GM12878 (cell line): ENCODE measurements at regions not wholly inside any gene's neighbourhood (a gene's known extent, or its start where the extent isn't known, plus 50 kb on each side); places are given as distances from the start of the nearest gene placed in this dataset.

Experiments used
- ATAC-seq: fragments of 200-7000 bp; cut with Tn5 transposase; 3 replicates; pipeline ENCODE4 v1.9.1; 2020; ENCODE audit warnings: mild to moderate bottlenecking, moderate library complexity
- BruUV-seq: library from RNA; stranded (reverse); fragments of 400-500 nt; replicated peaks from 2 replicates; lab custom pipeline; 2021; lab: Mats Ljungman, UMichigan
- CTCF ChIA-PET: fragments of 300-600 bp; sonication (Branson Sonifier 250); formaldehyde crosslinking; extraction: SDS; loops from one replicate; lab custom pipeline; 2021; ENCODE audit warnings: inconsistent platforms; lab: Yijun Ruan, JAX
- POLR2A ChIA-PET: fragments of 350-600 bp; formaldehyde crosslinking; extraction: SDS; loops from one replicate; lab custom pipeline; 2021; ENCODE audit warnings: inconsistent platforms; lab: Charles Lee
- RAD21 ChIA-PET: fragments of 300-600 bp; sonication (Branson Sonifier 250); formaldehyde crosslinking; loops from one replicate; lab custom pipeline; 2023; ENCODE audit warnings: antibody characterized with exemption; ENCODE audit not compliant: unreplicated experiment; lab: Charles Lee
- SMC1A ChIA-PET: fragments of 300-600 bp; sonication (Branson Sonifier 250); formaldehyde crosslinking; loops from one replicate; lab custom pipeline; 2023; ENCODE audit not compliant: unreplicated experiment, uncharacterized antibody; lab: Charles Lee
- DNase-seq: peaks from one replicate; pipeline ENCODE4 v3.0.0-alpha.2; 2011; ENCODE audit warnings: low read depth, low spot score
- FAIRE-seq: peaks from 3 replicates; lab custom pipeline; 2011; peaks lifted over from hg19 to GRCh38; lab: Jason Lieb, UNC
- H2AFZ ChIP-seq: 2 replicates; pipeline ENCODE4 v1.6.0; 2011; ENCODE audit warnings: low read depth, low read length, control low read depth; ENCODE audit not compliant: control insufficient read depth
- H3K27ac ChIP-seq: 2 replicates; pipeline ENCODE4 v1.5.1; 2011; ENCODE audit warnings: control low read depth; ENCODE audit not compliant: control insufficient read depth, insufficient read depth
- H3K27me3 ChIP-seq, 2 experiments: replicated peaks in 1 of 2; 2 replicates each; pipeline versions ENCODE4 v1.6.0 to v1.6.1; 2011; ENCODE audit warnings: low read length in 1 of 2; ENCODE audit not compliant: control insufficient read depth in 2 of 2, insufficient read depth in 2 of 2
- H3K36me3 ChIP-seq, 2 experiments: 2 replicates each; pipeline ENCODE4 v1.5.1; 2011; ENCODE audit warnings: low read length in 1 of 2; ENCODE audit not compliant: control insufficient read depth in 2 of 2, insufficient read depth in 2 of 2
- H3K4me1 ChIP-seq: 2 replicates; pipeline ENCODE4 v1.6.1; 2011; ENCODE audit warnings: mild to moderate bottlenecking, low read length, moderate library complexity, mixed read lengths; ENCODE audit not compliant: control insufficient read depth, insufficient read depth
- H3K4me2 ChIP-seq: 2 replicates; pipeline ENCODE4 v1.6.0; 2011; ENCODE audit warnings: control low read depth; ENCODE audit not compliant: control insufficient read depth, insufficient read depth
- H3K4me3 ChIP-seq: fragments of 200-600 bp; sonication (generic); 2 replicates; pipeline ENCODE4 v1.5.1; 2016
- H3K79me2 ChIP-seq: 2 replicates; pipeline ENCODE4 v1.6.0; 2011; ENCODE audit warnings: low read length; ENCODE audit not compliant: control insufficient read depth, insufficient read depth
- H3K9ac ChIP-seq: 2 replicates; pipeline ENCODE4 v1.8.0; 2011; ENCODE audit warnings: low read length, control low read depth, mixed read lengths; ENCODE audit not compliant: control insufficient read depth, insufficient read depth
- H3K9me3 ChIP-seq: replicated peaks from 3 replicates; pipeline ENCODE4 v1.5.1; 2011; ENCODE audit warnings: mild to moderate bottlenecking, low read length; ENCODE audit not compliant: control insufficient read depth, insufficient read depth
- H4K20me1 ChIP-seq: 2 replicates; pipeline ENCODE4 v1.6.0; 2011; ENCODE audit not compliant: control insufficient read depth, insufficient read depth
- ATF3 ChIP-seq: IDR thresholded peaks from 2 replicates; pipeline ENCODE4 v1.6.1; 2011; ENCODE audit warnings: low read depth, mild to moderate bottlenecking, low read length, moderate library complexity, borderline replicate concordance; ENCODE audit errors: extremely low read depth
- BMI1 ChIP-seq: fragments of 450-650 bp; IDR thresholded peaks from 2 replicates; pipeline ENCODE4 v1.6.1; 2016; ENCODE audit warnings: mild to moderate bottlenecking, moderate library complexity, borderline replicate concordance
- CBFB ChIP-seq: IDR thresholded peaks from 2 replicates; pipeline ENCODE4 v1.6.1; 2016; ENCODE audit warnings: antibody characterized with exemption, low read depth
- CHD2 ChIP-seq: IDR thresholded peaks from 2 replicates; pipeline ENCODE4 v1.6.1; 2011; ENCODE audit warnings: low read depth, low read length, improper control_type of control experiment, borderline replicate concordance
- CHD4 ChIP-seq: fragments of 200-600 bp; sonication (generic); IDR thresholded peaks from 2 replicates; pipeline ENCODE4 v1.6.1; 2016; ENCODE audit warnings: mild to moderate bottlenecking
- CREB1 ChIP-seq: IDR thresholded peaks from 2 replicates; pipeline ENCODE4 v1.6.1; 2012; ENCODE audit warnings: low read depth, mild to moderate bottlenecking, inconsistent platforms
- GABPA ChIP-seq: IDR thresholded peaks from 2 replicates; pipeline ENCODE4 v1.6.1; 2014; ENCODE audit warnings: antibody characterized with exemption, low read depth, mild to moderate bottlenecking, inconsistent platforms
- KDM1A ChIP-seq: fragments of 200-600 bp; sonication (generic); IDR thresholded peaks from 2 replicates; pipeline ENCODE4 v1.6.1; 2016; ENCODE audit warnings: borderline replicate concordance
- NR2C1 ChIP-seq: fragments of 450-650 bp; IDR thresholded peaks from 2 replicates; pipeline ENCODE4 v1.6.1; 2017; ENCODE audit warnings: antibody characterized with exemption, mild to moderate bottlenecking, moderate library complexity
- WGBS: methylation state at CpG from one replicate; pipeline ENCODE4 v1.1.6; 2016; ENCODE audit warnings: low lambda C conversion rate; ENCODE audit not compliant: insufficient replicate concordance, insufficient coverage; ENCODE audit errors: missing lambda C conversion rate; 5-methylcytosine and 5-hydroxymethylcytosine counted together
- in situ Hi-C: fragments of 300-500 bp; cut with MboI; formaldehyde crosslinking; loops from 9 replicates; pipeline ENCODE4 v1.14.3; 2018; ENCODE audit warnings: mixed read lengths
- intact Hi-C: fragments of 100-400 bp; cut with micrococcal nuclease; formaldehyde crosslinking; loops from one replicate; pipeline ENCODE4 v1.14.2; 2022; ENCODE audit not compliant: unreplicated experiment

DNA sequence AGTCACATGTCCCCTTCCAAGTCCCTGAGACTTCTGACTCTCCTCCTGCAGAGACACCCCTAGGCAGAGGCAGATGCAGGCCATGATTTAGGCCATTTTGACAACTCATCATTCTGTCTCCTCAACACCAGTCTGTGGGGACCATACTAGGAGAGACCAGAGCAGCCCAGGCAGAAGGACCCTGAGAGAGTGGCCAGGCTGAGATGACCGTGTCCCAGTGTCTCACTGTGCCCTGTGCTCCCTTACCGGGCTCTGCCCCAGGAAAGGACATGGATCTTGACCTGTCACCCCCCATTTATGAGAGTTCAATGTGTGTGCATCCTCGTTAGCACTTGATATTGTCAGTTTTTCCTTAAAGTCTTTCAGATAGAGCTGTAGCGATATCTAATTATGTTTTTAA, 52.4 kb upstream of the IGLL5 start:
- POLR2A ChIA-PET, result no interaction called here
- BruUV-seq, result no TSS peak
- in situ Hi-C loops, result no loop called here

GRCh38 chr22:22835771-22836291, 51.8 kb upstream of the IGLL5 start:
- POLR2A ChIA-PET, result no interaction called here
- no TSS peak for BruUV-seq
- no peak for FAIRE-seq

More for the DNA sequence above, 52.4 kb upstream of the IGLL5 start:
- ATAC-seq (no peak), FAIRE-seq (no peak), DNase-seq (no peak)
- Histone ChIP-seq H3K27ac (no peak overlapping the region), H3K9me3 (no peaks in the 10 kb centered on the region; the same call in 2 of the 3 replicates), H2AFZ (no peak overlapping the region), H3K4me2 (no peak overlapping the region), H4K20me1 (no peaks in the 10 kb centered on the region), H3K9ac (no peak overlapping the region), H3K4me3 (no peak overlapping the region), H3K36me3 (no peaks in the 10 kb centered on the region), H3K4me1 (no peaks in the 10 kb centered on the region; the same call in 1 of the 2 replicates), H3K79me2 (no peaks in the 10 kb centered on the region), H3K27me3 (no peaks in the 10 kb centered on the region)
- ChIA-PET SMC1A (interaction anchor here (1.1 kb wide), 1 partner anchor 18 kb away, joined by 3 read pairs; no protein-coding TSS in a partner anchor), RAD21 (interaction anchor here (1.1 kb wide), 1 partner anchor 28 kb away, joined by 3 read pairs; no protein-coding TSS in a partner anchor), CTCF (interaction anchor here (1.3 kb wide), 1 partner anchor 119 kb away, joined by 4 read pairs; no protein-coding TSS in a partner anchor)
- WGBS, result 45% methylated on average over 4 of the region's 4 CpGs
- intact Hi-C loops, result no loop called here
- TF ChIP-seq BMI1 (no peak), NR2C1 (no peak), CHD4 (no peak), ATF3 (no peak)

More at GRCh38 chr22:22835771-22836291, 51.8 kb upstream of the IGLL5 start:
- ChIA-PET RAD21 (no interaction called here), CTCF (interaction anchor here (0.8 kb wide), 1 partner anchor 13 kb away, joined by 3 read pairs; no protein-coding TSS in a partner anchor), SMC1A (no interaction called here)
- Histone ChIP-seq H3K9me3 (no peaks in the 10 kb centered on the region; the same call in 2 of the 3 replicates), H3K27me3 (no peaks in the 10 kb centered on the region), H3K4me3 (no peak overlapping the region), H3K9ac (no peak overlapping the region), H4K20me1 (no peaks in the 10 kb centered on the region), H3K4me1 (no peaks in the 10 kb centered on the region; the same call in 1 of the 2 replicates), H3K27ac (no peak overlapping the region), H3K4me2 (no peak overlapping the region), H3K79me2 (no peaks in the 10 kb centered on the region), H2AFZ (no peak overlapping the region), H3K36me3 (no peaks in the 10 kb centered on the region)
- in situ Hi-C loops (no loop called here), intact Hi-C loops (no loop called here)
- 42% methylated on average over 3 of the region's 3 CpGs for WGBS
- DNase-seq, result no peak
- TF ChIP-seq CBFB, result no peak
- no peak for TF ChIP-seq CREB1
- no peak for TF ChIP-seq GABPA
- TF ChIP-seq CHD2, result no peak
- TF ChIP-seq KDM1A, result no peak
- ATAC-seq, result no peak
